ENCODE measurements at regions not wholly inside any gene's neighbourhood (a gene's known extent, or its start where the extent isn't known, plus 50 kb on each side); places are given as distances from the start of the nearest gene placed in this dataset.

DNA sequence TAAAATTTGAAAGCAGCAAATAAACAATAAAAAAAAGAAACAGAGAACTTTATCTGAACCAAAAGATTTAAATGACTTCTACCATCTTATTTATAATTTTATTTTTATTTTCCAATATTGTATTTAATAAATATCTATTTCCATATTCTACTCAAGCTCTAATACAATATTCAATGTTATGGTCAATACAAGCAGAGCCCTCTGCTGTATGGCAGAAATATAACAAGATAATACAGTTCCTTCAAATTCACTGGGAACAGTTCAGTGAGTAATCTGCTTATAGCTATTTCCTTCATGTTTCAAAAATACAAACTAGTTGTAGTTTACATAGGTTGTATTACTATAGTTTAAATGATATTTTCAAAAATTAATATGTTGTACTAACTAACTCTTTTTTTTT, 332.7 kb downstream of the PRDM9 start:
- TF ChIP-seq, protein P1, sequence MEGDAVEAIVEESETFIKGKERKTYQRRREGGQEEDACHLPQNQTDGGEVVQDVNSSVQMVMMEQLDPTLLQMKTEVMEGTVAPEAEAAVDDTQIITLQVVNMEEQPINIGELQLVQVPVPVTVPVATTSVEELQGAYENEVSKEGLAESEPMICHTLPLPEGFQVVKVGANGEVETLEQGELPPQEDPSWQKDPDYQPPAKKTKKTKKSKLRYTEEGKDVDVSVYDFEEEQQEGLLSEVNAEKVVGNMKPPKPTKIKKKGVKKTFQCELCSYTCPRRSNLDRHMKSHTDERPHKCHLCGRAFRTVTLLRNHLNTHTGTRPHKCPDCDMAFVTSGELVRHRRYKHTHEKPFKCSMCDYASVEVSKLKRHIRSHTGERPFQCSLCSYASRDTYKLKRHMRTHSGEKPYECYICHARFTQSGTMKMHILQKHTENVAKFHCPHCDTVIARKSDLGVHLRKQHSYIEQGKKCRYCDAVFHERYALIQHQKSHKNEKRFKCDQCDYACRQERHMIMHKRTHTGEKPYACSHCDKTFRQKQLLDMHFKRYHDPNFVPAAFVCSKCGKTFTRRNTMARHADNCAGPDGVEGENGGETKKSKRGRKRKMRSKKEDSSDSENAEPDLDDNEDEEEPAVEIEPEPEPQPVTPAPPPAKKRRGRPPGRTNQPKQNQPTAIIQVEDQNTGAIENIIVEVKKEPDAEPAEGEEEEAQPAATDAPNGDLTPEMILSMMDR (IDR thresholded peaks at IDR 0.05) = no peak
- no peak for TF ChIP-seq EP300 (IDR thresholded peaks at IDR 0.05)
- no peak for TF ChIP-seq POLR2A (IDR thresholded peaks at IDR 0.05)
- no peak for TF ChIP-seq POLR2AphosphoS5 (IDR thresholded peaks at IDR 0.05)

All from upper lobe of left lung (tissue), 4 donors.